HFFc6 (cell line): ENCODE measurements at regions not wholly inside any gene's neighbourhood (a gene's known extent, or its start where the extent isn't known, plus 50 kb on each side); places are given as distances from the start of the nearest gene placed in this dataset.
A peak's percentile ranks its signal among the peaks of the same experiment; 100 is the strongest.

ENCODE experiments used
- DNase-seq: peaks from one replicate; pipeline ENCODE4 v3.0.0-alpha.2; 2018
- H3K27ac Mint-ChIP-seq: 2 replicates; pipeline ENCODE4 v1.8.0; 2020; ENCODE audit warnings: mild to moderate bottlenecking, mixed read lengths
- H3K27me3 Mint-ChIP-seq: 2 replicates; pipeline ENCODE4 v1.8.0; 2021; ENCODE audit warnings: mild to moderate bottlenecking, moderate library complexity, mixed read lengths; ENCODE audit not compliant: insufficient read depth
- H3K36me3 Mint-ChIP-seq: 2 replicates; pipeline ENCODE4 v1.8.0; 2021; ENCODE audit warnings: low read depth, mixed read lengths
- H3K4me1 Mint-ChIP-seq: 2 replicates; pipeline ENCODE4 v1.8.0; 2020; ENCODE audit warnings: low read depth, mixed read lengths
- H3K4me3 Mint-ChIP-seq: 2 replicates; pipeline ENCODE4 v1.8.0; 2020; ENCODE audit warnings: mild to moderate bottlenecking, moderate library complexity, mixed read lengths
- H3K9me3 Mint-ChIP-seq: 2 replicates; pipeline ENCODE4 v1.8.0; 2020; ENCODE audit warnings: mild to moderate bottlenecking, mixed read lengths
- CTCF ChIP-seq: fragments of 200-600 bp; sonication (generic); IDR thresholded peaks from 2 replicates; pipeline ENCODE4 v1.5.0; 2021; ENCODE audit warnings: antibody characterized with exemption, mild to moderate bottlenecking

GRCh38 chr17:64773836-64774761 lies 112.0 kb upstream of the SMURF2 start:
- Mint-ChIP-seq H3K27me3 (peaks cover 2% of the 10 kb centered on the region), H3K36me3 (no peaks in the 10 kb centered on the region), H3K9me3 (no peaks in the 10 kb centered on the region), H3K4me3 (no peak overlapping the region), H3K27ac (no peak overlapping the region), H3K4me1 (peaks cover 17% of the 10 kb centered on the region)
- DNase-seq, result peak; percentile 78
- peak; percentile 77 for TF ChIP-seq CTCF

- Mint-ChIP-seq H3K4me1 (peaks cover 17% of the 10 kb centered on the region), H3K4me3 (no peak overlapping the region), H3K27ac (no peak overlapping the region), H3K27me3 (peaks cover 2% of the 10 kb centered on the region), H3K36me3 (no peaks in the 10 kb centered on the region), H3K9me3 (no peaks in the 10 kb centered on the region)
- TF ChIP-seq CTCF, result no peak
- no peak for DNase-seq
Measured at GRCh38 chr17:64773386-64773835, 111.3 kb upstream of the SMURF2 start.

- Mint-ChIP-seq H3K36me3 (no peaks in the 10 kb centered on the region), H3K9me3 (no peaks in the 10 kb centered on the region), H3K27me3 (peaks cover 2% of the 10 kb centered on the region), H3K27ac (no peak overlapping the region; the same call in 1 of the 2 replicates), H3K4me3 (no peak overlapping the region; the same call in 1 of the 2 replicates), H3K4me1 (peaks cover 15% of the 10 kb centered on the region)
- no peak for TF ChIP-seq CTCF
- no peak for DNase-seq
Measured at GRCh38 chr17:64772845-64773299, 110.8 kb upstream of the SMURF2 start.

DNA sequence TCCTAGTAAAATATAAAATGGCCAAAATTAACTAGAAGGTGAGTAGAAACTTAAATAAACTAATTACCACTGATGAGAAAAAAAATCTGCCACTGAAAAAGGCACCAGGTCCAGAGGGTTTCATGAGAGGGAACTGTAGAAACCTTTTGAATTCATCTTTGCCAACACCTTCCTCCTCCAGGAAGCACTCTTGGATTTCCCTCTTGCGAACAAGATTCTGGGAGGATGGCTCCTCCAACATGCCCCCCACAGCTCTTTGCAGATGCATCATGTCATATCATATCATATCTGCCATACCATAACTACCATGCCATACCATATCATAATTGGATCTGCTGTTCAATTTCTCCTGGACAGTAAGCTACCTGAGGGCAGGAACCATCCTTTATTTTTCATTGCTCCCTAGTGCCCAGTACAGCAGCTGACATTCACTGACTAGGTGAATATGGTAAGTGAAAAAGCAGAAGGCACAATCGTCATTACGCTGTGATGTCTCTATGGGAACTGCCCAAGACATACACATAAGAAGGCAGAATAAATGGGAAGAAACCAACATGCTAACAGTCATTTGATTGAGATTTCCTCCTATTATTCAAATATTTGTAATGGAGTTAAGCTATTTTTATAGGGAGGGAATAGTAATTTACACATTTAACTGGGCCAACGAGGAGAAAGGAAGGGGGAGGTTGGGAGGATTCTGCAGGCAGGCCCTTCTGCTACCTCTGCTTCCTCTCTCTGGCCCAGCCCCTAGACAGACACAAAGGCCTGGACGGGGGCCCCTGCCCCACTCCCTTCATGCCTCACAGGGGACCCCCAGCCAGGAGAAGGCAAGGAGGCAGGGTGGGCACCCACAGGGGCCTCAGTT lies 110.1 kb upstream of the SMURF2 start:
- Mint-ChIP-seq H3K36me3 (no peaks in the 10 kb centered on the region), H3K27me3 (no peaks in the 10 kb centered on the region; the same call in none of the 2 replicates), H3K4me3 (no peak overlapping the region)

More for the DNA sequence above, 110.1 kb upstream of the SMURF2 start:
- Mint-ChIP-seq H3K4me1 (peaks cover 8% of the 10 kb centered on the region), H3K27ac (no peak overlapping the region), H3K9me3 (no peaks in the 10 kb centered on the region)
- DNase-seq, result no peak
- TF ChIP-seq CTCF, result no peak
